HS-5 (cell line): ENCODE measurements at regions not wholly inside any gene's neighbourhood (a gene's known extent, or its start where the extent isn't known, plus 50 kb on each side); places are given as distances from the start of the nearest gene placed in this dataset.

Experiments
- DNase-seq: peaks from one replicate; pipeline ENCODE4 v3.0.0-alpha.2; 2012; ENCODE audit warnings: low read depth

- peak; percentile 94 for DNase-seq
Observed at GRCh38 chr19:31223740-31224534, 125.3 kb downstream of the TSHZ3 start.

- DNase-seq: no peak
Observed at GRCh38 chr19:31220540-31220939, 128.7 kb downstream of the TSHZ3 start.

- DNase-seq: no peak
Observed at GRCh38 chr19:31214997-31215396, 134.2 kb downstream of the TSHZ3 start.

DNA sequence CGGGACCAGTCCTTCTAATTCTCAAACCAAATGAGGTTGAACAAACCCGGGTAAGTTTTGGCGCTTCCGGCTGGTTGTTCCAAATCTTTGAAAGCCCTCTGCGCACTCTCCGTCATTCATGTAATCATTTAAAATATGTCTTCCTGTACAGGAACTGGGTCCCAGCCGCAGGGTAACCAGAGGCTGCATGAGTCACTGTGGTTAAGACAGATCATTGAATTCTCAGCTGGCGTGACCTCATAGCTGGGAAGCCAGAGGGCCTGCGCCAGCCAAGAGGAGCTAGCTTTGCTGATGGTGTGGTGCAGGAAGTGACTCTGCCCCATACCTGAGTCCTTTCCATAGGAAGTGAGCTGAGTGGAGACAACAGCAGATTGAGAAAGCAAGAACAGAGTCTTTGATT lies 135.2 kb downstream of the TSHZ3 start:
- peak; percentile 99 for DNase-seq

DNA sequence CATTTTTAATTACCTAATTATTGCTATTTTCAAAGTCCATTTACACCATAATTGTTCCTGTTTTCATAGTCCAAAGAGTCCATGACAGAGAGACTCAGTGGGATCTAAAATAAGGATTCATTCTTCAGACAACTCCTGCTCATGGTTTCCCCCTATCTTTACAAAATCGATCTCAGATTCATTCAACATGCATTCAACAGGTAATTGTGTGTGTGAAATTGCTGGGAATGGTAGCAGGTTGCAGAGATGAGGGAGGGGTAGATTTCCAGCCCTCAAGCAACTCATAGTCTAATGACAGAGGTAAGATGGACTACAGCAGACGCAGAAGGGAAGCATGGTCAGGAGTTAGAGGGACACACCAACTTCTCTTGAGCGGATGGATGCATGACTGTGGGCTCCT lies 138.1 kb downstream of the TSHZ3 start:
- DNase-seq: no peak

DNA sequence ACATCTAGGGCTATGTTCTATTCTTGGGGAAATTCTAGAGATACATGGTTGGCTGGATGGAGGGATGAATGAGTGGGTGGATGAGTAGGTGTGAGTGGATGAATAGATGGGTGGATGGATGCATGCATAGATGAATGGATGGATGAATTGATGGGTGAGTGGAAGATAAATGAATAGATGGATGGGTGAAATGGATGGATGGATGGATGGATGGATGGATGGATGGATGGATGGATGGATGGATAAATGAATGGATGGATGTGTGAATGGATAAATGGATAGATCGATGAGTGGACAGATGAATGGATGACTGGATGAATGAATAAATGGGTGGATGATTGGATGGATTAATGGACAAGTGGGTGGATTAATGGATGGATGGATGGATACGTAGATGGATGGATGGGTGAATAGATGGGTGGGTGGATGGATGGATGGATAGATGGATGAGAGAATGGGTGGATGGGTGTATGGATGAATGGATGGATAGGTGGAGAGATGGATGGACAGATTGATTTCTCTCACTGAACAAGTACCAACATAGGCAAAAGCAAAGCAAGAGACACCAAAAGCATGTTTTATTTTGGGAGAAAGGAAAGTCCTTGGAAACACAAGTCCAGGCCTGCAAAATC lies 143.2 kb downstream of the TSHZ3 start:
- no peak for DNase-seq

- no peak for DNase-seq
Observed at GRCh38 chr19:31204115-31204514, 145.1 kb downstream of the TSHZ3 start.

DNA sequence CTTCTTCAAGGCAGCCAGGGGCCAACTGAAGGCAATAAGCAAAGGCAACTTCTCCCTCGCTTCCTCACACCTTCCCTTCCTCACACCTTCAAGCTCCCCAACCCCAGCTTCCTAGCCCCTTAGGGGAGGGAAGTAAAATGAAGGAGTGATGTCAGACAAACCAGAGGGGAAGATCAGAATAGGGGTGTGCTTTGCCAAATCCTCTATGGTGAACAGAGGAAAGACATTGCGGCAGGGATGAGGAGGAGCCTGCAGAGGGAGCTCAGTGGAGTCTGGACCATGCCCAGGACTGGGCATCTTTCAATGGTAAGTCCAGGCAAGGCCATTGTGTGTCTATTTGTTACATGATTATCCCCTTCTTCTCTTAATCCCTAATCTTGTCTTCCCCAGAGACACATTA lies 164.0 kb downstream of the TSHZ3 start:
- no peak for DNase-seq

GRCh38 chr19:31181535-31181934 lies 167.7 kb downstream of the TSHZ3 start:
- no peak for DNase-seq

GRCh38 chr19:31180907-31181306 lies 168.3 kb downstream of the TSHZ3 start:
- no peak for DNase-seq

- DNase-seq: no peak
Observed at GRCh38 chr19:31179471-31179852, 169.8 kb downstream of the TSHZ3 start.

DNA sequence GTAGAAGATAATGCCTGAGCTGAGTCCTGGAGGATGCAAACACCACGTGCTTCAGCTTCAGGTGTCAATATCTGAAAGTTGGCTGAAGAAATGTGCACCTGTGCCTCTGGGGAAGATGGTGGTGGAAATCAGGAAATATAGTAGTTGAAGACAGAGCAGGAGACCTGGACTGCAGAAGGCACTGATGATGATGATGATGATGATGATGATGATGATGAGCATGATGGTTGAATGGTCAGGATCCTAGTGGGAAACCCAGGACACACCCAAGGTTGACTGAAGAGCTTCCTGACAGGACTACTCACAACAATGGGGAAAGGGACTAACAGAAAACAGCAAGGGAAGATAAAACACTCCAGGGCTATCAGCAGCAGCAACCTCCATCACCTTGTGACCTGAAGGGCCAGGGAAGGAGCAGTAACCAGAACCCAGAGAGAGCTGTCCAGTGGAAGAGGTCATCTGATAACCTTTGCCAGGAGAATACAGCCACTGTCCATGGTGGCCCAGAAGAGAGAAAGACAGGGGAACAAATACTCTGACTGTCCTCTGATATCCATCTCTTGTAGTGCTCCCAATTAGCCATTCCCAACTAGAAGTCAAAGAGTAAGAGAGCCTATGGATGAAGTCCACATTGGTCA lies 170.3 kb downstream of the TSHZ3 start:
- DNase-seq: no peak

GRCh38 chr19:31177246-31177645 lies 172.0 kb downstream of the TSHZ3 start:
- no peak for DNase-seq

GRCh38 chr19:31175564-31176348 lies 173.5 kb downstream of the TSHZ3 start:
- DNase-seq: no peak

DNA sequence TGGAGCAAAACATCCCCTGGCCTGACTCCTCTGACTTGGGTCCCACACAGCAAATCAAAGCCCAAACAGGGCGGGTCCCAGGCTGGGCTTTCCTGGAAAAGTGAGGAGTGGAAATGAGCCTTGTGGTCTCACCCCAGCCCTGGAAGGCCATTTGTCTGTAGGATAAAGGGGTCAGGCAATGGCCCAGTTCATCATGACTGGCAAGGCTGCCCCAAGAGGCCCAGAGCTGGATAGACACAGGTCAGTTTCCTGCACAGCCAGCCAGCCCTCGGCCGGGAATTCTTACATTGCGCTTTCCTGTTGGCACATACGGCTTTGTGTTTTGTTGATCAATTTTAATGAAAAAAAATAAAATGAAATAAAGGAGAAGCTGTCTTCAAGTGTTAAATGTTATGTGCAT lies 174.3 kb downstream of the TSHZ3 start:
- DNase-seq: no peak

DNA sequence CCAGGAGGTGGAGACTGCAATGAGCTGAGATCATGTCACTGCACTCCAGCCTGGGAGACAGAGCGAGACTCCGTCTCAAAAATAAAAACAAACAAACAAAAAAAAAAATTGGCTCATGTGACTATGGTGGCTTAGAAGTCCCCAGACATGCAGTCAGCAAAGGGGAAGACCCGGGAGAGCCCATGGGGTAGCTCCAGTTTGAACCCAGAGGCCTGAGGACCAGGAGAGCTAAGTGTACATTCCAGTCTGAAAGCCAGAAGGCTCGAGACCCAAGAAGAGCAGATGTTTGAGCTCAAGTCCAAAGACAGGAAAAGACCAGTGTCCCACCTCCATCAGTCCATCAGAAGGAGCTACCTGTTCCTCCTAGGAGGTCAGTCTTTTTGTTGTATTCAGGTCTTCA lies 175.2 kb downstream of the TSHZ3 start:
- no peak for DNase-seq

GRCh38 chr19:31171936-31172335 lies 177.3 kb downstream of the TSHZ3 start:
- DNase-seq: no peak

DNA sequence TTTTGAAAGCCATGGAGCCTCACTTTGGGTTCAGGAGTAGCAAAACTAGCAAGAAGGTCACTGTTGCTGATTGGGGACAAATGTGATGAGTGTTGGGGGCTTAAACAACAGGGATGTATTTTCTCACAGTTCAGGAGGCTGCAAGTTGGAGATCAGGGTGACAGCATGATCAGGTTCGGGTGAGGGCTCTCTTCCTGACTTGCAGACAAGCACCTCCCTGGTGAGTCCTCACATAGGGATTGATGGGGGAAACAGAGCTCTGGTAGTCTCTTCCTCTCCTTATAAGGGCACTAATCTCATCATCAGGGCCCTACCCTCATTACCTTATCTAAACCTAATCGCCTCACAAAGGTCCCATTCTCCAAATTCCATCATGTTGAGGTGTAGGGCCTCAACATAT lies 179.2 kb downstream of the TSHZ3 start:
- DNase-seq: no peak

- no peak for DNase-seq
Observed at GRCh38 chr19:31168106-31168625, 181.1 kb downstream of the TSHZ3 start.

GRCh38 chr19:31167690-31168089 lies 181.5 kb downstream of the TSHZ3 start:
- no peak for DNase-seq

- no peak for DNase-seq
Observed at GRCh38 chr19:31166206-31166605, 183.0 kb downstream of the TSHZ3 start.

- DNase-seq: no peak
Observed at GRCh38 chr19:31164791-31165251, 184.4 kb downstream of the TSHZ3 start.
